ENCODE measurements at regions not wholly inside any gene's neighbourhood (a gene's known extent, or its start where the extent isn't known, plus 50 kb on each side); places are given as distances from the start of the nearest gene placed in this dataset.

- H3K9ac ChIP-seq (ENCODE audit: insufficient read depth in 1 of 2, low read depth in 2 of 2, low read length in 2 of 2): no peak overlapping the region
- intact Hi-C loops (cut with micrococcal nuclease): no loop called here
- H3K9me3 ChIP-seq (replicated peaks; ENCODE audit: control insufficient read depth, insufficient read depth, low read depth, low read length): no peaks in the 10 kb centered on the region
- no peak overlapping the region for H3K27ac ChIP-seq (ENCODE audit: extremely low read depth, low read depth, low read length)
- TF ChIP-seq PHF20 (IDR thresholded peaks at IDR 0.05; ENCODE audit: partially characterized antibody) (no peak), ZC3H11A (IDR thresholded peaks at IDR 0.05; ENCODE audit: low read depth, low read length) (no peak), BCL6 (CRISPR knock-in tag; IDR thresholded peaks at IDR 0.05) (no peak), HCFC1 (IDR thresholded peaks at IDR 0.05; ENCODE audit: low read depth, low read length) (no peak), ZNF354B (CRISPR knock-in tag; IDR thresholded peaks at IDR 0.05) (no peak), GATAD2B (IDR thresholded peaks at IDR 0.05; ENCODE audit: borderline replicate concordance) (no peak), ZNF764 (CRISPR knock-in tag; IDR thresholded peaks at IDR 0.05; ENCODE audit: low read depth) (no peak), SMC3 (conservative IDR thresholded peaks at IDR 0.05; ENCODE audit: insufficient read depth, low read depth, low read length) (no peak), NCOA6 (IDR thresholded peaks at IDR 0.05) (no peak), ZBTB8A (IDR thresholded peaks at IDR 0.05; ENCODE audit: partially characterized antibody) (no peak), ZNF586 (CRISPR knock-in tag; conservative IDR thresholded peaks at IDR 0.05) (no peak), MYC (IDR thresholded peaks at IDR 0.05; ENCODE audit: low read depth, low read length) (no peak), MYC (CRISPR knock-in tag; IDR thresholded peaks at IDR 0.05; ENCODE audit: borderline replicate concordance, low read depth) (no peak), CCAR2 (IDR thresholded peaks at IDR 0.05; ENCODE audit: low read depth, low read length) (no peak), SNIP1 (IDR thresholded peaks at IDR 0.05; ENCODE audit: low read depth) (no peak), CLOCK (CRISPR knock-in tag; IDR thresholded peaks at IDR 0.05; ENCODE audit: borderline replicate concordance) (no peak), GTF2E2 (tag; IDR thresholded peaks at IDR 0.05) (no peak), TEAD2 (tag; IDR thresholded peaks at IDR 0.05) (no peak)
- TF ChIP-seq, protein P1, sequence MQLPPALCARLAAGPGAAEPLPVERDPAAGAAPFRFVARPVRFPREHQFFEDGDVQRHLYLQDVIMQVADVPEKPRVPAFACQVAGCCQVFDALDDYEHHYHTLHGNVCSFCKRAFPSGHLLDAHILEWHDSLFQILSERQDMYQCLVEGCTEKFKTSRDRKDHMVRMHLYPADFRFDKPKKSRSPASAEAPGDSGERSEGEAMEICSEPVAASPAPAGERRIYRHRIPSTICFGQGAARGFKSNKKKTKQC (CRISPR knock-in tag; IDR thresholded peaks at IDR 0.05): no peak
- H4K20me1 ChIP-seq (replicated peaks; ENCODE audit: control insufficient read depth, insufficient read depth, low read length): no peaks in the 10 kb centered on the region
- no peaks in the 10 kb centered on the region for H3K4me1 ChIP-seq (replicated peaks in 1 of 2; ENCODE audit: control insufficient read depth in 2 of 2, insufficient read depth in 2 of 2, low read length in 2 of 2)
- ATAC-seq (no peak), DNase-seq (ENCODE audit: extremely low read depth in 1 of 4, low spot score in 3 of 4) (no peak), FAIRE-seq (no peak)
- H3K9me1 ChIP-seq (ENCODE audit: control insufficient read depth, insufficient read depth, low read length): no peaks in the 10 kb centered on the region
- CTCF ChIA-PET (ENCODE audit: low intra/inter-chr PET ratio): no interaction called here
- H2AFZ ChIP-seq (ENCODE audit: low read depth, low read length): no peak overlapping the region
- no TSS peak for BruUV-seq (replicated peaks)
- no peak overlapping the region for H3K4me3 ChIP-seq
- H3K4me2 ChIP-seq (ENCODE audit: insufficient read depth, low read length): no peak overlapping the region
- WGBS (ENCODE audit: insufficient coverage, low coverage, missing lambda C conversion rate): 4% methylated on average over 6 of the region's 6 CpGs
- H3K27me3 ChIP-seq (ENCODE audit: control insufficient read depth in 2 of 2, insufficient read depth in 2 of 2, low read length in 2 of 2): no peaks in the 10 kb centered on the region
- no peaks in the 10 kb centered on the region for H3K36me3 ChIP-seq (ENCODE audit: control insufficient read depth, insufficient read depth, low read length)
- H3K79me2 ChIP-seq (ENCODE audit: control insufficient read depth, insufficient read depth, low read length): no peaks in the 10 kb centered on the region
- POLR2A ChIA-PET: interaction anchor here (0.6 kb wide), 1 partner anchor 604 kb away, joined by 3 read pairs; no protein-coding TSS in a partner anchor
- in situ Hi-C loops (cut with MboI): no loop called here
Observed at GRCh38 chr13:39968646-39969475, 313.4 kb downstream of the COG6 start.
